ENCODE measurements at regions not wholly inside any gene's neighbourhood (a gene's known extent, or its start where the extent isn't known, plus 50 kb on each side); places are given as distances from the start of the nearest gene placed in this dataset.

DNA sequence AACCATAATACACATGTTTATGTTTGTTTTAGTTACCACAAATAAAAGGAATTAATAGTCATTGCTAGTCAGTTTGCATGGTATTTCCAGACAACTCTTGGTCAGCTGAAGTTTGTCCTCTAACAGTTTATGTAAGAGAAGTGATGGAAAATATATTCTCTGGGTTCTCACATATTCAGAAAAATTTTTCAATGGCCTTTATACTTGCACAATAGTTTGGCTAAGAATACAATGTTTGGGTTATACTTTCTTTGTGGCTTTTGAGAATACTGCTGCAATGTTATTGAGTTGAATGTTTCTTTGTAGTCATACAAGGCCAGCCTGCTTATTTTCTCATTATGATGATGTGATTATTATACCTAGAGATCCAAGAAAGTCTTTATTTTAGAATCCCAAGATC lies 133.9 kb downstream of the RAP2B start:
- H3K4me3 Mint-ChIP-seq, result no peak overlapping the region
- ATAC-seq (ENCODE audit: low read depth in 2 of 2) (no peak), DNase-seq (no peak)
- peaks cover 0 to 10% (median 0%) of the 10 kb centered on the region in 3 donors for H3K27me3 Mint-ChIP-seq
- H3K9me3 Mint-ChIP-seq, result no peaks in the 10 kb centered on the region
- H3K4me1 Mint-ChIP-seq, result peaks cover 0 to 5% (median 0%) of the 10 kb centered on the region in 3 donors
- no peak overlapping the region for H3K27ac Mint-ChIP-seq
- no peaks in the 10 kb centered on the region for H3K36me3 Mint-ChIP-seq

DNA sequence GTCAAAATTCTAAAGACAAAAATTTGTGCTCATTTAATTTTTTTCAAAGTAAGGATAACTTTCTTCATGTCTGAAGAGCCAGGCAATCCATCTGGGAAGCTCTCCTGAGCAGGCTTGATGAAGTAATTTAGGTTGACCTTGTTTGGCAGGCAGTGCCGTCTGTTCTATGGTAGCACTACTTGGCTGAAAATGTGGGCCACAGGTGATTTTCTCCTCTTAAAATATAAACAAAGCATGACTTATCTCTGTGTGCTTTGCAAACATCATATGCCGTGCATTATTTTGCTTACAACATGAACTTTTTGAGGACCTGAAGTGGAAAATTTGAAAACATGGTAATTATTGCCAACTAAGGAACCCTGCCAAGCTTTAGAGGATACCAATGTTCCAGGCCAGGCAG lies 143.2 kb downstream of the RAP2B start:
- ATAC-seq (ENCODE audit: low read depth in 2 of 2), result no peak
- DNase-seq, result no peak
- Mint-ChIP-seq H3K4me1 (no peaks in the 10 kb centered on the region), H3K4me3 (no peak overlapping the region), H3K9me3 (no peaks in the 10 kb centered on the region), H3K27ac (no peak overlapping the region), H3K36me3 (no peaks in the 10 kb centered on the region), H3K27me3 (peaks cover 0 to 2% (median 0%) of the 10 kb centered on the region in 3 donors)

DNA sequence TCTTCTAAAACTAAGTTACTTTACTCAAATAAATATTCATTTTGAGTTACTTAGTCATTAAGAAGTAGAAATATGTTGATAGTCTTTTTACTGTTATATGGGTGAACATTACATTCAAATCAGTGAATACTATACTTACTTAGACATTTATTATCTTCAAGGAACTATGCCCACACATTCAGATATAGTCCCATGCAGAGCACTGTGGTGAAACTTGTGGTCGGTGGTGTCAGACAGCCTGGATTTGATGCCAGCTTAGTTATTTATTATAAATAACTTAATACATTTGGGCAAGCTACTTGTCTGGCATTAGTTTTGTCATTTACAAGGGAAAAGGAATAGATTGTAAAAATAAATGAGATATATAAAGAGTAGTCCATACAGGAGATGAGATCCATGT lies 149.5 kb downstream of the RAP2B start:
- Mint-ChIP-seq H3K27ac (no peak overlapping the region), H3K9me3 (peaks cover 0 to 4% (median 0%) of the 10 kb centered on the region in 7 donors), H3K4me3 (no peak overlapping the region), H3K36me3 (no peaks in the 10 kb centered on the region), H3K4me1 (no peaks in the 10 kb centered on the region), H3K27me3 (peaks cover 0 to 6% (median 0%) of the 10 kb centered on the region in 3 donors)
- ATAC-seq (ENCODE audit: low read depth in 2 of 2) (no peak), DNase-seq (no peak)

DNA sequence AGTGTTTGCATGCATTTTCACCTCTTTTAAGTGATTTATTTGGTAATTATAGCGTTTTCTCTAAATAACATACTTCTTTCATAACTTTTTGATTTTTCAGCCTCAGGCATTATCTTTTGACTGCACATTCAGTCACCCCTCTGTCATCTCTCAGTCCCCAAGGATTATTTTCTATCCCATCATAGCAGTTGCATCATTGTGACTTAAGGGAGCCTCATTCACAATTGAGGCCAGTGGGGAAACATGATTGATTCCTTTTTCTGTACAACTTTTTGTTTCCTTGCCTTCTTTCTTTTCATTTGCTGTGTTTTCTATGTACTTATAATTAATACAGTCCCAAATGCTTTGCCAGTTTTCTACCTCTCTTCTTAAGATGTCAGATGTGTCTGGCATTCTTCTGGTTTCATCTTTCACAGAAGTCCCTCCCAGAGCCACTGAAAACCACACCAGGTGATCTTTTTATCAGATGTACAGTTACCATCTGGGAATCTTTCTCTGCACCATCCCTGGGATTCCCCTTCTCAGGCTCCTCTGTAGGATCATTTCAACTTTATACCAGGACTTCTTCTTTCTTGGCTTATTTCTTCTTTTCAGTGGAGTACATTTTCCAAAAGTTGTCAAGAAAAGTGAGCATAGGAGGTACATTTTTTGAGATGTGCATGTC lies 151.4 kb downstream of the RAP2B start:
- peaks cover 0 to 9% (median 6%) of the 10 kb centered on the region in 3 donors for H3K27me3 Mint-ChIP-seq
- H3K4me3 Mint-ChIP-seq, result no peak overlapping the region
- DNase-seq (no peak), ATAC-seq (ENCODE audit: low read depth in 2 of 2) (no peak)
- peaks cover 0 to 4% (median 0%) of the 10 kb centered on the region in 7 donors for H3K9me3 Mint-ChIP-seq
- H3K27ac Mint-ChIP-seq, result no peak overlapping the region
- H3K4me1 Mint-ChIP-seq, result no peaks in the 10 kb centered on the region
- no peaks in the 10 kb centered on the region for H3K36me3 Mint-ChIP-seq

DNA sequence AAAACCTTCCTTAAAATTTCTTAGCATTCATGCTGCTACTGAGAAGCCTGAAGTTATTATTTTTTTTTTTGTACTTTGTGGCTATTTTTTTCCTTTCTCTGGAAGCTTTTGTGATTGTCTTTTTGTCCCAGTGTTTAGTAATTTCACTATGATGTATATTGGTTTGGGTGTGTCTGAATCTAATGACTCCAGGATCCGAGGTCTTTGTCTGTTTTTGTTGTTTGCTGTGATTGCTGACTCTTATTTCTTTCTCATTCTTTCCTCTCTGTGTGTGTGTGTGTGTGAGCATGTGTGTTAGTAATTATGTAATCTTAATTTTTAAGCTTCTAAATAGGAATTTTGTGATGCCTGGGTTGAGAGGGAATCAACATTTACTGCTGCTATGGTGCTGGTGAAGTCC lies 152.0 kb downstream of the RAP2B start:
- no peak for ATAC-seq (ENCODE audit: low read depth in 2 of 2)
- Mint-ChIP-seq H3K27ac (no peak overlapping the region), H3K36me3 (no peaks in the 10 kb centered on the region), H3K9me3 (peaks cover 0 to 4% (median 0%) of the 10 kb centered on the region in 7 donors), H3K4me1 (no peaks in the 10 kb centered on the region), H3K4me3 (no peak overlapping the region), H3K27me3 (peaks cover 0 to 15% (median 6%) of the 10 kb centered on the region in 3 donors)
- no peak for DNase-seq

DNA sequence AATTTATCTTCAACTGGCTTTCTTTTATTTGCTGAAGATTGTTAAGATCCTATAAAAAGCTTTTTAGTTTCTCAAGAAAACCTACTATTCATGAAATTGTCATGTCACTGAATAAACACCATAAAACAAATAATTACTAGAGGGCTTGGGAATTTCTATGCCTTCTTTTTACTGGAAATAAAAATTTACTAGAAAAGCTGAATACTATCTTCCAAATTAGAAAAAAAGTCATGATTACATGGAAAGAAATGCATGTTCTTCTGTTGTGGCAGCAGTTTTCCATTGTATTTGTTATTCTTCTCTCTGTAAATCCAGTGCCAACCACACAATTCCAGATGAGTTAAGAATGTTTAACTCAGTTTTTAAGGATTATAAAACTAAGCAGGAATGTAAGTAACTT lies 153.8 kb downstream of the RAP2B start:
- Mint-ChIP-seq H3K9me3 (peaks cover 0 to 4% (median 0%) of the 10 kb centered on the region in 7 donors), H3K27me3 (peaks cover 0 to 19% (median 6%) of the 10 kb centered on the region in 3 donors), H3K27ac (no peak overlapping the region), H3K4me3 (no peak overlapping the region), H3K36me3 (no peaks in the 10 kb centered on the region), H3K4me1 (no peaks in the 10 kb centered on the region)
- ATAC-seq (ENCODE audit: low read depth in 2 of 2) (no peak), DNase-seq (no peak)

DNA sequence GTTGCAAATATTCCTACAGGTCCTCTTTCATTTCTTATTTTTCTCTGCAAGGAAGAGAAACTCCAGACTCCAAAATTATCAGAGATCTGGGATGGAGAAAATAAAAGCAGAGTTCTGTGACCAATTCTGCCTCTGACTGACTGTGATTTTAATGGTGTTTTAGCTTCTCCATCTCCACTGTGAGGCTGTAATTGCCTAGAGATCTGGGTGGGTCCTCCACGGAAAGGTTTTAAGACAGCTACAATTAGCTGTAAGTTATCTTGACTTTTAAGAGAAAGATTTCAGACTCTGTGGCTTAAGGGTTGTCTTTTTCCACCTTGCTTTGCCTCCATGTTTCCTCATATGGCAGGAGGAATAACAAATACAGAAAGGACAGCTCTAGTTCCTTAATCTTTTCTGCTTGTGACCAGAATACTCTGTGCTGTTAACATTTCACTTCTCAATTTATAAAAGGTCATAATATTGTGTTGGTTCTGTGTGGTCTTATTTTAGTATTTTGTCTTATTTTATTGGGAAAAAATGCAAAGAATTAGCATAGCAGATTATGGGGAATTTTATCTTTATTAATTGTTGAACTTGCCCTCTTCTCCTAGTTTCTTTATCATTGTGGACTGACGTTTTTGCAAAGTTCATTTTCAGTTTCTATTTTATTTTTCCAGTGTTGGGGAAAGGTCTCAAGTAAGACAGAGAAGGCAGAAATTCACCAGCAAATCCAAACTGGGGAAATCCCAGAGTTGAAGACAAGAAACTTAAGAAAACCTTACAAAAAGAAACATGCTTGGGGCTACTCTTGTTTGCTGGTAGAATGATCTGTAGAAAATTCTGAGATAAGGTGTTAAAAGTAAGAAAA lies 157.9 kb downstream of the RAP2B start:
- no peaks in the 10 kb centered on the region for H3K36me3 Mint-ChIP-seq
- H3K4me1 Mint-ChIP-seq, result no peaks in the 10 kb centered on the region
- no peak for ATAC-seq (ENCODE audit: low read depth in 2 of 2)
- no peak overlapping the region for H3K27ac Mint-ChIP-seq
- no peak for DNase-seq
- H3K27me3 Mint-ChIP-seq, result peaks cover 0 to 19% (median 0%) of the 10 kb centered on the region in 3 donors
- no peak overlapping the region for H3K4me3 Mint-ChIP-seq
- H3K9me3 Mint-ChIP-seq, result peaks cover 0 to 3% (median 0%) of the 10 kb centered on the region in 7 donors

DNA sequence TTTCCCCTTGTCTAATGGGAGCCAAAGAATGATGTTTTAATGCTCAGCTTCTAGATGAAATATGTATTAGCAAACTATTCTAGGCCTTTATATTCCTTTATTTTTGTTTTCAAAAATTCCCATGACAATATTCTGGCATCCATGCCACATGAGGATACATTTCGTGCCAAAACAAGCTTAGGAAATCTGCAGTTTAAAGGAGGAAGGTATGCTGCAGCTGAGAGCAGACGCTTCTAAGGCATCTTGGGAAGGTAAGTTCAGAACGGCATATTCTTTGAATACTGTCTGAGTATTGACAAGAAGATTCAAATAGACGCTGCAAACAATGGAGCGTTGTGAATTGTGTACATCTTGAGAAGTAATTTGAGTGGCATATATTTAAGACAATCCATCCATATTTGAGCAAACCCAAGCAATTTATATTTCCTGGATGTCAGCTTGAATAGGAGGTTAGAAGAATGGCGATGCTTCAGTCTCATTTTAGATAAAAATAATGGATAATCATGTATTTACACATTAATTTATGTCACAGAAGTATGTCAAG lies 158.6 kb downstream of the RAP2B start:
- Mint-ChIP-seq H3K27ac (no peak overlapping the region), H3K36me3 (no peaks in the 10 kb centered on the region), H3K9me3 (peaks cover 0 to 3% (median 0%) of the 10 kb centered on the region in 7 donors), H3K4me3 (no peak overlapping the region), H3K27me3 (peaks cover 0 to 19% (median 0%) of the 10 kb centered on the region in 3 donors), H3K4me1 (no peaks in the 10 kb centered on the region)
- no peak for ATAC-seq (ENCODE audit: low read depth in 2 of 2)
- no peak for DNase-seq

DNA sequence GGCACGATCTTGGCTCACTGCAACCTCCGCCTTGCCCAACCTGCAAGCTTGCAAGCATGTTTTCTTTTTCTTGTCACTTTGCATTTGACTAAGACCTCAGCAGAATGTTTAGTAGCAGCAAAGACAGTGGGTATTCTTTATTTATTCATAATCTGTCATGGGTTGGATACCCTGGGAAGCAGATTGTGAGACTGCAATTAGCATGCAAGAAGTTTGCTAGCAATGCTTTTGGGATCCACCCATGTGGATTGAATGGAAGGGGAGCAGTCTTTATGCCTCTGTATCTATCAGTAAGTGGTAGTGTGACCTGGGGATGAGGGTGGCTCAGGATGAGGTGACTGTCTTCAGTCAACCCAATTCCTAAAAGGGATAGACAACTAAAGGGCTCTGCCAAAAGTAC lies 166.7 kb downstream of the RAP2B start:
- H3K4me3 Mint-ChIP-seq, result no peak overlapping the region
- H3K36me3 Mint-ChIP-seq, result no peaks in the 10 kb centered on the region
- ATAC-seq (ENCODE audit: low read depth in 2 of 2) (no peak), DNase-seq (no peak)
- H3K4me1 Mint-ChIP-seq, result peaks cover 0 to 4% (median 0%) of the 10 kb centered on the region in 3 donors
- peaks cover 0 to 16% (median 5%) of the 10 kb centered on the region in 3 donors for H3K27me3 Mint-ChIP-seq
- peaks cover 0 to 6% (median 0%) of the 10 kb centered on the region in 7 donors for H3K9me3 Mint-ChIP-seq
- no peak overlapping the region for H3K27ac Mint-ChIP-seq

DNA sequence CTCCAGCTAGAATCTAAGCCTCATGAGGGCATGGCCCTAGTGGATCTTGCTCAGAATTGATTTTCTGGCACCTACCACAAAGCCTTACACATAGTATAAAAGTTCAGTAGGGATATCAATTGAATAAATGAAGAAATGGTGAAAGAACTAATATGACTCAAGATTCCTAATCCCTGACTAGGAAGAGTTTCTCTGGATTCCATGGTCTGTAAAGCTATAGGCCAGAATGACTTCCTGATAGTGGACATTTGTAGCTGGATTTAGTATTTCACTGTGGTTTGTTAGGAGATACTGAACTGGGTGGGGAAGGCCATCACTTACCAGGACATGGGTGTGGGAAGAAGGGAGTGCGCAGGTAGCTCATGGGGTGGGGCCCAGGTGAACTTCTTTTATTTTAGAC lies 168.9 kb downstream of the RAP2B start:
- Mint-ChIP-seq H3K4me1 (peaks cover 0 to 4% (median 0%) of the 10 kb centered on the region in 3 donors), H3K9me3 (peaks cover 0 to 6% (median 0%) of the 10 kb centered on the region in 7 donors), H3K27ac (no peak overlapping the region), H3K4me3 (no peak overlapping the region), H3K27me3 (peaks cover 0 to 16% (median 5%) of the 10 kb centered on the region in 3 donors), H3K36me3 (no peaks in the 10 kb centered on the region)
- DNase-seq, result no peak
- ATAC-seq (ENCODE audit: low read depth in 2 of 2), result no peak

DNA sequence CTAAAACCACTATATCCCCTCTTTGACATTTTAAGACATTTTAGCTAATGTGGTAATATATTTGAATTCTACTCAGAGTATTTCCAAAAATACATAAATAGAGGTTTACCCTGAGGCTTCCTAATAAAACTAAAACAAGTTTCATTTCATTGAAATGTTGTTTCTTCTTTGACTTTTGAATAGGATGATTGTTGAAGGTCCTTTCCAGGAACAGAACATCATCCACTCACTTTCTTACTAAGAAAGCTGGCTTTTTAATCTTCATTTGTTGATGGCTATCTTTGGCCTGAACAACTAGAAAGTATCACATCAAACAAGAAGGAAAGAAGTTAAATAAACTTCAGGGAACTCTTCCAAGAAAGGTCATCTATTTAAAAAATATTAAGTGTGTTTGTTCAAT lies 169.7 kb downstream of the RAP2B start:
- ATAC-seq (ENCODE audit: low read depth in 2 of 2) (no peak), DNase-seq (no peak)
- Mint-ChIP-seq H3K27me3 (peaks cover 0 to 16% (median 5%) of the 10 kb centered on the region in 3 donors), H3K36me3 (no peaks in the 10 kb centered on the region), H3K4me3 (no peak overlapping the region), H3K27ac (no peak overlapping the region), H3K9me3 (peaks cover 0 to under 1% (median 0%) of the 10 kb centered on the region in 7 donors), H3K4me1 (peaks cover 0 to 4% (median 0%) of the 10 kb centered on the region in 3 donors)

DNA sequence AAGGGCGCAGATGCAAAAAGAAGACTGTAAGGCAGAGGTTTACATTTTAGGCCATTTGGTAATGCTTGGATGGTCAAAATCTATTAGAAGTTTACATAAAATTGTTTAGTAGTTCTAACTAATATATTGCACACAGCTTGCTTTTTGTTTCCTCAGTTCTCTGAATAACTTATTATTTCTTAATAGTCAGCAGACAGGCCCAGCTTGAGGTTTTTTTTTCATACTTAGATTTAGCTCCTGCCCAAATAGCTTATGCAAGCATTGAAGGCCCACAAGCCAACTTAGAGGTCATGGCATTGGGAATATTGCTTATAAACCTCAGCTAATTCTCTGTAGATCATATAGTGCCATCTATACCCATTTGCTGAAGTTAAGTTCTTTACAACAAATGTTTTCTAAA lies 172.5 kb downstream of the RAP2B start:
- Mint-ChIP-seq H3K4me1 (peaks cover 0 to 4% (median 0%) of the 10 kb centered on the region in 3 donors), H3K4me3 (no peak overlapping the region), H3K9me3 (no peaks in the 10 kb centered on the region), H3K36me3 (no peaks in the 10 kb centered on the region), H3K27me3 (peaks cover 0 to 15% (median 3%) of the 10 kb centered on the region in 3 donors), H3K27ac (no peak overlapping the region)
- DNase-seq (no peak), ATAC-seq (ENCODE audit: low read depth in 2 of 2) (no peak)

DNA sequence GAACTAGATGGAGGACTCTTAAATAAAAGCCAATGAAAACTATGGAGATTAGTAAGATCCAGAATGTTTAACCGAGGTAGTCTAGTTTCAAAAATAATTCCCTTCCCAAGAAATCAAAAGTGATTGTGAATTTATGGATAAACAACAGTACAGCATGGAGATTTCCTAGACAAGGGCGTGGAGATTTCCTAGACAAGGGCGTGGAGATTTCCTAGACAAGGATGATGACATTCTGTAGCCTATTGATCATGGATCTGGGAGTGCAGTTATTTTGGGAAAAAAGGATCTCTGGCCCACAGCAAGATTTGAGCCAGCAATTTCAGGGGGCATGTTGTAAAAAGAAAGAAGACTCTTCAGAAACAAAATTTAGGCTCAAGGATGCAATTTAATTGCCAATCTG lies 175.3 kb downstream of the RAP2B start:
- Mint-ChIP-seq H3K4me3 (no peak overlapping the region), H3K27ac (no peak overlapping the region), H3K27me3 (peaks cover 0 to 9% (median 8%) of the 10 kb centered on the region in 3 donors), H3K36me3 (peaks cover 0 to 5% of the 10 kb centered on the region in 2 donors), H3K4me1 (peaks cover 0 to 4% (median 0%) of the 10 kb centered on the region in 3 donors), H3K9me3 (peaks cover 0 to 14% (median 3%) of the 10 kb centered on the region in 7 donors)
- no peak for ATAC-seq (ENCODE audit: low read depth in 2 of 2)
- no peak for DNase-seq
